H1 (cell line): ENCODE measurements at regions not wholly inside any gene's neighbourhood (a gene's known extent, or its start where the extent isn't known, plus 50 kb on each side); places are given as distances from the start of the nearest gene placed in this dataset.

Experiments used
- CHD7 ChIP-seq: fragments of 300-600 bp; sonication (generic); IDR thresholded peaks from 2 replicates; pipeline ENCODE4 v1.7.1; 2012; ENCODE audit warnings: low read length, moderate library complexity, mild to moderate bottlenecking, inconsistent platforms; ENCODE audit not compliant: insufficient replicate concordance
- EP300 ChIP-seq, 2 experiments: IDR thresholded peaks; 1 replicate in 1 of 2; 2 replicates in 1 of 2; pipeline ENCODE4 v1.6.1; 2011 to 2012; ENCODE audit warnings: low read depth in 2 of 2, low read length in 2 of 2, mild to moderate bottlenecking in 2 of 2, borderline replicate concordance in 1 of 2, inconsistent platforms in 1 of 2, moderate library complexity in 1 of 2
- HDAC2 ChIP-seq, 2 experiments: fragments of 300-600 bp in 1 of 2; sonication (generic) in 1 of 2; IDR thresholded peaks; 2 replicates each; pipeline ENCODE4 v1.6.1; 2011 to 2012; ENCODE audit warnings: low read depth in 2 of 2, low read length in 2 of 2, mild to moderate bottlenecking in 2 of 2, moderate library complexity in 2 of 2, borderline replicate concordance in 1 of 2, inconsistent platforms in 1 of 2
- JUN ChIP-seq: IDR thresholded peaks from 2 replicates; pipeline ENCODE4 v1.6.1; 2011; ENCODE audit warnings: low read depth, mild to moderate bottlenecking, improper control_type of control experiment, low read length
- JUND ChIP-seq: IDR thresholded peaks from 2 replicates; pipeline ENCODE4 v1.6.1; 2011; ENCODE audit warnings: mild to moderate bottlenecking, improper control_type of control experiment, low read length
- KDM5A ChIP-seq: fragments of 200-600 bp; IDR thresholded peaks from 2 replicates; pipeline ENCODE4 v1.7.1; 2012; ENCODE audit warnings: mild to moderate bottlenecking, low read length, inconsistent platforms, mixed read lengths
- POU5F1 ChIP-seq: IDR thresholded peaks from 2 replicates; pipeline ENCODE4 v1.6.1; 2011; ENCODE audit warnings: low read depth, mild to moderate bottlenecking, low read length, moderate library complexity
- SIX5 ChIP-seq: IDR thresholded peaks from 2 replicates; pipeline ENCODE4 v1.6.1; 2011; ENCODE audit warnings: mild to moderate bottlenecking, low read depth, low read length
- TAF7 ChIP-seq: optimal IDR thresholded peaks from 2 replicates; pipeline ENCODE3; 2011; ENCODE audit warnings: low read depth, mild to moderate bottlenecking, inconsistent platforms, low read length, moderate library complexity, borderline replicate concordance

DNA sequence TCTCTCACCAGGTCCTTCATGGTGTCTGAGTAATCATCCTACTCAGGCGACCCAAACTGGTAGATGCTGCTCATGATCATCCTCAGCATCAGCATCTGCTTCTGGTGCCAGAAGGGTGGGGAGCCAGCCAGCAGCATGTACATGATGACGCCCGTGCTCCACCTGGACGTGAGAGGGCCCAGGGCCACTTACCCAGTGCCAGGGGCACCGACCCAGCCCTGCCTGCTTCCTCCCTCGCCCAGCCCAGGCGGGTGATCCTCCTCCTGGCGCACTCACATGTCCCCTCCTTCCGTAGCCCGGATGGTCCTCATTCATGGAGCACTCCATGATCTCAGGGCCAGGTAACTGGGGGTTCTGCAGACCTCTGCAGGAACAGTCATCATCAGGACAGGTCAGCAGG, 764.8 kb upstream of the ZNF722 start (continued):
- TF ChIP-seq CHD7 (no peak), SIX5 (no peak), JUND (no peak), EP300 (IDR thresholded peaks at IDR 0.05; ENCODE audit: borderline replicate concordance in 1 of 2, low read depth in 2 of 2, low read length in 2 of 2) (no peak), JUN (no peak), HDAC2 (IDR thresholded peaks at IDR 0.05; ENCODE audit: borderline replicate concordance in 1 of 2, low read depth in 2 of 2, low read length in 2 of 2) (no peak), TAF7 (no peak), KDM5A (no peak), POU5F1 (no peak)
